Liver (tissue), 2 donors: ENCODE measurements at regions not wholly inside any gene's neighbourhood (a gene's known extent, or its start where the extent isn't known, plus 50 kb on each side); places are given as distances from the start of the nearest gene placed in this dataset.

ENCODE experiments used
- CTCF ChIP-seq: fragments of 150-350 bp; IDR thresholded peaks from 2 replicates; pipeline ENCODE4 v1.5.1; 2017; ENCODE audit warnings: improper control_type of control experiment, low read depth, low read length; ENCODE audit not compliant: missing input control
- FOXA1 ChIP-seq: IDR thresholded peaks from 2 replicates; pipeline ENCODE4 v1.6.1; 2016; ENCODE audit warnings: antibody characterized with exemption
- YY1 ChIP-seq: IDR thresholded peaks from 2 replicates; pipeline ENCODE4 v1.6.1; 2016; ENCODE audit warnings: antibody characterized with exemption, mild to moderate bottlenecking
- TF ChIP-seq, protein P1 (sequence below): IDR thresholded peaks from 2 replicates; pipeline ENCODE4 v1.6.1; 2016; ENCODE audit warnings: antibody characterized with exemption
- donor health status: healthy.

- TF ChIP-seq FOXA1 (no peak), YY1 (no peak), CTCF (no peak)
- TF ChIP-seq, protein P1, sequence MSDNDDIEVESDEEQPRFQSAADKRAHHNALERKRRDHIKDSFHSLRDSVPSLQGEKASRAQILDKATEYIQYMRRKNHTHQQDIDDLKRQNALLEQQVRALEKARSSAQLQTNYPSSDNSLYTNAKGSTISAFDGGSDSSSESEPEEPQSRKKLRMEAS: no peak
These were observed 244.1 kb downstream of the CRLF2 start for GRCh38 chrX:968148-968965.
